Neural progenitor cell (in vitro differentiated cells): ENCODE measurements at regions not wholly inside any gene's neighbourhood (a gene's known extent, or its start where the extent isn't known, plus 50 kb on each side); places are given as distances from the start of the nearest gene placed in this dataset.

ENCODE experiments used
- DNase-seq: peaks from one replicate; pipeline ENCODE4 v3.0.0-alpha.2; 2016; ENCODE audit warnings: low spot score
- H2AFZ ChIP-seq: fragments of 200-600 bp; sonication (generic); replicated peaks from 2 replicates; pipeline ENCODE4 v1.6.1; 2016; ENCODE audit warnings: antibody characterized with exemption
- H3F3A ChIP-seq: fragments of 200-600 bp; sonication (generic); 2 replicates; pipeline ENCODE4 v1.6.1; 2016; ENCODE audit warnings: antibody characterized with exemption, low read depth
- H3K27ac ChIP-seq: fragments of 200-600 bp; sonication (generic); 2 replicates; pipeline ENCODE4 v1.5.1; 2016; ENCODE audit warnings: mild to moderate bottlenecking
- H3K27me3 ChIP-seq: fragments of 200-600 bp; sonication (generic); 2 replicates; pipeline ENCODE4 v1.6.1; 2016; ENCODE audit warnings: mild to moderate bottlenecking, moderate library complexity
- H3K36me3 ChIP-seq: fragments of 200-600 bp; sonication (generic); 2 replicates; pipeline ENCODE4 v1.5.1; 2016
- H3K4me1 ChIP-seq: fragments of 200-600 bp; sonication (generic); 2 replicates; pipeline ENCODE4 v1.6.1; 2016; ENCODE audit warnings: mixed run types
- H3K4me2 ChIP-seq: fragments of 200-600 bp; sonication (generic); 2 replicates; pipeline ENCODE4 v1.6.1; 2016
- H3K4me3 ChIP-seq: fragments of 200-600 bp; sonication (generic); 2 replicates; pipeline ENCODE4 v1.5.1; 2016
- H3K79me2 ChIP-seq: fragments of 200-600 bp; sonication (generic); 2 replicates; pipeline ENCODE4 v1.6.1; 2016; ENCODE audit warnings: low read depth
- H3K9ac ChIP-seq: fragments of 200-600 bp; sonication (generic); 2 replicates; pipeline ENCODE4 v1.6.1; 2016
- H3K9me3 ChIP-seq: fragments of 200-600 bp; sonication (generic); 2 replicates; pipeline ENCODE4 v1.5.1; 2016; ENCODE audit warnings: low read depth
- H4K20me1 ChIP-seq: fragments of 200-600 bp; sonication (generic); 2 replicates; pipeline ENCODE4 v1.6.1; 2016; ENCODE audit warnings: low read depth
- H3K27ac Mint-ChIP-seq: 3 replicates; pipeline ENCODE4 v1.8.0; 2021; ENCODE audit warnings: mixed read lengths
- H3K27me3 Mint-ChIP-seq: 2 replicates; pipeline ENCODE4 v1.8.0; 2022; ENCODE audit warnings: low read depth, mild to moderate bottlenecking, inconsistent platforms, moderate library complexity, mixed read lengths; ENCODE audit not compliant: insufficient read depth
- H3K36me3 Mint-ChIP-seq: 3 replicates; pipeline ENCODE4 v1.8.0; 2021; ENCODE audit warnings: mixed read lengths
- H3K4me1 Mint-ChIP-seq: 3 replicates; pipeline ENCODE4 v1.8.0; 2021; ENCODE audit warnings: mixed read lengths
- H3K4me3 Mint-ChIP-seq: 3 replicates; pipeline ENCODE4 v1.8.0; 2021; ENCODE audit warnings: mild to moderate bottlenecking, moderate library complexity, mixed read lengths
- H3K9me3 Mint-ChIP-seq: 3 replicates; pipeline ENCODE4 v1.8.0; 2020; ENCODE audit warnings: mixed read lengths
- CTCF ChIP-seq: fragments of 200-600 bp; sonication (generic); IDR thresholded peaks from 2 replicates; pipeline ENCODE4 v1.5.1; 2017; ENCODE audit warnings: antibody characterized with exemption, mild to moderate bottlenecking
- EZH2 ChIP-seq: fragments of 200-600 bp; sonication (generic); IDR thresholded peaks from 2 replicates; pipeline ENCODE4 v1.6.1; 2017; ENCODE audit warnings: antibody characterized with exemption, mild to moderate bottlenecking, moderate library complexity
- EZH2phosphoT487 ChIP-seq: fragments of 200-600 bp; sonication (generic); IDR thresholded peaks from 2 replicates; pipeline ENCODE4 v1.6.1; 2017; ENCODE audit warnings: antibody characterized with exemption

DNA sequence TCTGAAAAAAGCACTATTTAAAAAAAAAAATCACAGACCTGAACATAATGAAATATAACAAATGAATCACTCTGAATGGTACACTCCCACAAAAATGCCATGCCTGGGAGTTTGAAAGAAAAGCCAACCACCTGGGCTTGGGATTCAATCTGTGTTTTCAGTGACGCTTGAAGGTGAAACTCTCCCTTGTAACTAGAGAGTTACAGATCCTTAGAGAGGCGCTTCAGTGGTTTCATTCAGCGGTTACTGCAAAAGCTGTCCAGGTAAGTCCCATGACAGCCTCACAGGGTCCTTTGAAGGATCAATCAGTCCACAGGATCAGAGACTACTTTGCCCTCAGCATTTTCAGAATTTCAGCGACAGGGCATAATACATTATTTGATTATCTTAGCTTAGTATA is 627.3 kb downstream of the IRS1 start:
- Histone ChIP-seq H4K20me1 (no peaks in the 10 kb centered on the region), H3K4me2 (no peak overlapping the region), H2AFZ (no peak overlapping the region), H3K9me3 (peaks cover 2% of the 10 kb centered on the region), H3K27me3 (no peaks in the 10 kb centered on the region), H3K27ac (no peak overlapping the region), H3K79me2 (no peaks in the 10 kb centered on the region), H3K4me3 (no peak overlapping the region), H3K4me1 (peaks cover 4% of the 10 kb centered on the region), H3K36me3 (no peaks in the 10 kb centered on the region), H3F3A (no peaks in the 10 kb centered on the region), H3K9ac (no peak overlapping the region)
- TF ChIP-seq EZH2: no peak
- no peak for TF ChIP-seq EZH2phosphoT487
- TF ChIP-seq CTCF: no peak
- H3K36me3 Mint-ChIP-seq: peaks cover 6% of the 10 kb centered on the region
- peaks cover 12% of the 10 kb centered on the region for H3K9me3 Mint-ChIP-seq
- H3K27ac Mint-ChIP-seq: no peak overlapping the region
- DNase-seq: no peak
- H3K4me3 Mint-ChIP-seq: no peak overlapping the region
- H3K4me1 Mint-ChIP-seq: peaks cover 5% of the 10 kb centered on the region
- no peaks in the 10 kb centered on the region for H3K27me3 Mint-ChIP-seq

- Histone ChIP-seq H3F3A (no peaks in the 10 kb centered on the region), H2AFZ (peak overlapping the region; percentile 19), H3K9ac (no peak overlapping the region), H3K4me3 (no peak overlapping the region), H3K36me3 (no peaks in the 10 kb centered on the region), H3K9me3 (no peaks in the 10 kb centered on the region), H4K20me1 (no peaks in the 10 kb centered on the region), H3K4me1 (peaks cover 4% of the 10 kb centered on the region), H3K27ac (no peak overlapping the region), H3K4me2 (no peak overlapping the region), H3K79me2 (no peaks in the 10 kb centered on the region), H3K27me3 (no peaks in the 10 kb centered on the region)
- Mint-ChIP-seq H3K27ac (no peak overlapping the region), H3K9me3 (peaks cover 5% of the 10 kb centered on the region), H3K4me3 (no peak overlapping the region), H3K4me1 (peaks cover 5% of the 10 kb centered on the region), H3K27me3 (no peaks in the 10 kb centered on the region), H3K36me3 (peaks cover 1% of the 10 kb centered on the region)
- no peak for TF ChIP-seq CTCF
- TF ChIP-seq EZH2: no peak
- no peak for TF ChIP-seq EZH2phosphoT487
- DNase-seq: no peak
Measured at GRCh38 chr2:226169751-226170581, 629.7 kb downstream of the IRS1 start.

DNA sequence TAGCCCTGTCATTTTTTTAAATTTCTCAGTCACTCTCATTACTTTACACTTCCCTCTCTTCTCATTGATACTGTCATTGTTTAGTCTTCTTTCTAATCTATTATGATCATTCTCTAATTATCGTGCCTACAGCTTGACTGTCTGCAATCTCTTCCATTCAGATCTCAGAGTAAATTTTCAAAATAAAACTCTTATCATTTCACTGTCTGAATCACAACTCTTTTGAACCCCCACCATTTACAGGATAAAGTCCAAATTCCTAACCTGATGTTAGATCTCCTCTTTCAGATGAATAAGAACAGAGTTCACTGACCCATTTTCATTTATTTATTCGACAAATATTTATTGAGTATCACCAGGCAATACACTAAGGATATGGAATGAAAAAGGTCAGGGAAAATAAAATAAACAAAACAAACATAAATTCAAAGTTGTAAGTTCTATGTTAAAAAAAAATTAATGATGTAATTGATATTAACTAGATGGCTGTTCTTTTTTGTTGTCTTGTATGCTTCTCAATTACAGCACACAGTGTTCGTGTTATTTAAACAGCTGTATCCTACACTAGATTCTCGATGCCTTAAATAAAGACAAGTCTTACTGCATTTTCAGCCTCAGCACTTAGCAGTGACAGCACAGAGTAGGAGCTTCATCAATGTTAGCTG is 631.0 kb downstream of the IRS1 start:
- H3F3A ChIP-seq: no peaks in the 10 kb centered on the region
- Mint-ChIP-seq H3K4me3 (no peak overlapping the region), H3K9me3 (peaks cover 5% of the 10 kb centered on the region), H3K27me3 (no peaks in the 10 kb centered on the region), H3K27ac (no peak overlapping the region), H3K4me1 (peaks cover 5% of the 10 kb centered on the region), H3K36me3 (peaks cover 1% of the 10 kb centered on the region)
- no peak overlapping the region for H2AFZ ChIP-seq
- no peak overlapping the region for H3K9ac ChIP-seq
- H3K36me3 ChIP-seq: no peaks in the 10 kb centered on the region
- no peak overlapping the region for H3K4me3 ChIP-seq
- H3K27me3 ChIP-seq: no peaks in the 10 kb centered on the region
- H3K27ac ChIP-seq: no peak overlapping the region
- H3K4me2 ChIP-seq: no peak overlapping the region
- H4K20me1 ChIP-seq: no peaks in the 10 kb centered on the region
- H3K9me3 ChIP-seq: no peaks in the 10 kb centered on the region
- DNase-seq: no peak
- no peak for TF ChIP-seq CTCF
- TF ChIP-seq EZH2: no peak
- no peak for TF ChIP-seq EZH2phosphoT487
- peaks cover 4% of the 10 kb centered on the region for H3K4me1 ChIP-seq
- H3K79me2 ChIP-seq: no peaks in the 10 kb centered on the region
